Liver (tissue), 3 donors: ENCODE measurements at regions not wholly inside any gene's neighbourhood (a gene's known extent, or its start where the extent isn't known, plus 50 kb on each side); places are given as distances from the start of the nearest gene placed in this dataset.

Source experiments
- RAD21 ChIP-seq, 2 donors: IDR thresholded peaks; 2 replicates each; pipeline ENCODE4 v1.6.1; 2016; ENCODE audit warnings: antibody characterized with exemption in 2 of 2, mild to moderate bottlenecking in 2 of 2
- YY1 ChIP-seq: IDR thresholded peaks from 2 replicates; pipeline ENCODE4 v1.6.1; 2016; ENCODE audit warnings: antibody characterized with exemption, mild to moderate bottlenecking
- TF ChIP-seq, protein P1 (sequence below): fragments of 150-350 bp; IDR thresholded peaks from 2 replicates; pipeline ENCODE4 v1.5.1; 2017; ENCODE audit warnings: improper control_type of control experiment, low read depth, low read length; ENCODE audit not compliant: missing input control
- donor health status: healthy.
- donor health status: healthy.

DNA sequence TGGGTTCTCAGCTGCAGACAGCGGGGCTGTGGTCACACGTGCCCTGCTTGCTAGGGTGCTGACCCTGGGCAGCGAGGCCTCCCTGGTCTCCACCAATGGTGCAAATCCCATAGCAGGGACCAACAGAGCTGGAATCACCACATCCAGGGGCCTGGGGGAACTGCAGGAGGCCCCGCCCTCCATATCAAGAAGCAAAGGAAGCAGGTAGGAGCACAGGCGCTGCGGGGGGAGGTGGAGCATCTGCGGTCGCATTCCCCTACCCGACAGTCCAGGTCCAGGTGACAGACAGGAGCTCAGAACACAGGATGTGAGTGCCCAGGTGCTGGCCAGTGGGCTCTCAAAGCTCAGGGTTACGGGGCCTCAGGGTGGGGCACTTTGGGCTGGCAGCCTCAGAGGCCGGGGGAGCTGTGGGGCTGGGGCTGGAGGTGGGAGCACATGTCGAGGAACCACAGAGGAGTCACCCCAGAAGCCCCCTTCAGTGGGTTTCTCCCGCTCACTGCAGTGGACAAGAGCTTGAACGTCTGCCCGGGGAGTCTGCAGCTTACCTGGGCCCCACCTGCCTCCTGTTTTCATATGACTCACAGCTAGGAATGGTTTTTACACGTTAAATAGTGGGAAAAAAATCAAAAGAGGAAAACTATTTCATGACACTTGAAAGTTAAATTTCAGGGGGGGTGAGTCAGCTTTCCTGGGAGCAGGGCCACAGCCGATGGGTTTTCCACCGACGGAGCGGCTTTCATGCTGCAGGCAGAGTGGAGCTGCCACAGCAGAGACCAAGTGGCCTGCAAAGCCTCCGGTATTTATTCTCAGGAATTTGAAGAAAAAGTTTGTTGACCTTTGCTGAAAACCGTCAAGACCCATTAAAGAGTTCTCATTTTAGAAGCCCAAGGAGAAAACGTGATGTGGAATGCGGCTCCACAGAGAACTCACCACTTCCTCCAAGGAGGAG, 148.7 kb upstream of the PPP2R2D start:
- TF ChIP-seq RAD21 (IDR thresholded peaks at IDR 0.05) (no peak), YY1 (no peak)
- TF ChIP-seq, protein P1, sequence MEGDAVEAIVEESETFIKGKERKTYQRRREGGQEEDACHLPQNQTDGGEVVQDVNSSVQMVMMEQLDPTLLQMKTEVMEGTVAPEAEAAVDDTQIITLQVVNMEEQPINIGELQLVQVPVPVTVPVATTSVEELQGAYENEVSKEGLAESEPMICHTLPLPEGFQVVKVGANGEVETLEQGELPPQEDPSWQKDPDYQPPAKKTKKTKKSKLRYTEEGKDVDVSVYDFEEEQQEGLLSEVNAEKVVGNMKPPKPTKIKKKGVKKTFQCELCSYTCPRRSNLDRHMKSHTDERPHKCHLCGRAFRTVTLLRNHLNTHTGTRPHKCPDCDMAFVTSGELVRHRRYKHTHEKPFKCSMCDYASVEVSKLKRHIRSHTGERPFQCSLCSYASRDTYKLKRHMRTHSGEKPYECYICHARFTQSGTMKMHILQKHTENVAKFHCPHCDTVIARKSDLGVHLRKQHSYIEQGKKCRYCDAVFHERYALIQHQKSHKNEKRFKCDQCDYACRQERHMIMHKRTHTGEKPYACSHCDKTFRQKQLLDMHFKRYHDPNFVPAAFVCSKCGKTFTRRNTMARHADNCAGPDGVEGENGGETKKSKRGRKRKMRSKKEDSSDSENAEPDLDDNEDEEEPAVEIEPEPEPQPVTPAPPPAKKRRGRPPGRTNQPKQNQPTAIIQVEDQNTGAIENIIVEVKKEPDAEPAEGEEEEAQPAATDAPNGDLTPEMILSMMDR: no peak
